Trophoblast cell (in vitro differentiated cells and primary cell): ENCODE measurements at regions not wholly inside any gene's neighbourhood (a gene's known extent, or its start where the extent isn't known, plus 50 kb on each side); places are given as distances from the start of the nearest gene placed in this dataset.

Experiments
- DNase-seq, 2 donors: peaks; one replicate each; pipeline ENCODE4 v3.0.0-alpha.2; 2016
- H2AFZ ChIP-seq: 2 replicates; pipeline ENCODE4 v1.6.1; 2013; ENCODE audit warnings: low read length, moderate library complexity, mild to moderate bottlenecking; ENCODE audit not compliant: insufficient read depth, poor library complexity
- H2AK5ac ChIP-seq: 2 replicates; pipeline ENCODE4 v1.6.1; 2013; ENCODE audit warnings: mild to moderate bottlenecking, low read length
- H2BK120ac ChIP-seq: 2 replicates; pipeline ENCODE4 v1.6.1; 2013; ENCODE audit warnings: low read length, mild to moderate bottlenecking, moderate library complexity; ENCODE audit not compliant: insufficient read depth, poor library complexity
- H2BK12ac ChIP-seq: 2 replicates; pipeline ENCODE4 v1.6.1; 2013; ENCODE audit warnings: mild to moderate bottlenecking, low read length, moderate library complexity
- H2BK5ac ChIP-seq: 2 replicates; pipeline ENCODE4 v1.6.1; 2013; ENCODE audit warnings: low read length, low read depth, moderate library complexity, mild to moderate bottlenecking; ENCODE audit not compliant: poor library complexity
- H3K14ac ChIP-seq: 2 replicates; pipeline ENCODE4 v1.6.1; 2013; ENCODE audit warnings: mild to moderate bottlenecking, low read length
- H3K18ac ChIP-seq: 2 replicates; pipeline ENCODE4 v1.6.1; 2013; ENCODE audit warnings: mild to moderate bottlenecking, low read length
- H3K23ac ChIP-seq: 2 replicates; pipeline ENCODE4 v1.6.1; 2013; ENCODE audit warnings: low read length
- H3K27ac ChIP-seq: 2 replicates; pipeline ENCODE4 v1.5.1; 2013; ENCODE audit warnings: low read depth, mild to moderate bottlenecking, inconsistent platforms, low read length, moderate library complexity
- H3K27me3 ChIP-seq: 2 replicates; pipeline ENCODE4 v1.6.1; 2013; ENCODE audit warnings: inconsistent platforms, mild to moderate bottlenecking, low read length, moderate library complexity; ENCODE audit not compliant: insufficient read depth
- H3K36me3 ChIP-seq, 2 experiments: 1 replicate in 1 of 2; 2 replicates in 1 of 2; pipeline ENCODE4 v1.6.1; 2013; ENCODE audit warnings: low read length in 2 of 2, mild to moderate bottlenecking in 2 of 2, moderate library complexity in 1 of 2; ENCODE audit not compliant: insufficient read depth in 2 of 2, control insufficient read depth in 1 of 2
- H3K4ac ChIP-seq: 2 replicates; pipeline ENCODE4 v1.6.1; 2013; ENCODE audit warnings: low read depth, mild to moderate bottlenecking, low read length, moderate library complexity
- H3K4me1 ChIP-seq, 2 experiments: 1 replicate in 1 of 2; 2 replicates in 1 of 2; pipeline ENCODE4 v1.6.1; 2013; ENCODE audit warnings: low read length in 2 of 2, mild to moderate bottlenecking in 2 of 2, moderate library complexity in 1 of 2; ENCODE audit not compliant: insufficient read depth in 2 of 2, control insufficient read depth in 1 of 2
- H3K4me2 ChIP-seq: 2 replicates; pipeline ENCODE4 v1.6.1; 2013; ENCODE audit warnings: inconsistent platforms, mild to moderate bottlenecking, low read length, moderate library complexity
- H3K4me3 ChIP-seq: 2 replicates; pipeline ENCODE4 v1.5.1; 2013; ENCODE audit warnings: mild to moderate bottlenecking, low read depth, low read length, inconsistent platforms
- H3K79me1 ChIP-seq: one replicate; pipeline ENCODE4 v1.6.1; 2013; ENCODE audit warnings: low read length
- H3K79me2 ChIP-seq: 2 replicates; pipeline ENCODE4 v1.6.1; 2013; ENCODE audit warnings: low read length, mild to moderate bottlenecking; ENCODE audit not compliant: control insufficient read depth, insufficient read depth, poor library complexity
- H3K9ac ChIP-seq: 2 replicates; pipeline ENCODE4 v1.6.1; 2013; ENCODE audit warnings: mild to moderate bottlenecking, low read length
- H3K9me3 ChIP-seq: 2 replicates; pipeline ENCODE4 v1.6.1; 2013; ENCODE audit warnings: low read depth, mild to moderate bottlenecking, control low read depth, inconsistent platforms, low read length; ENCODE audit not compliant: insufficient read depth
- H4K12ac ChIP-seq: 2 replicates; pipeline ENCODE4 v1.6.1; 2013; ENCODE audit warnings: low read depth, mild to moderate bottlenecking, low read length, moderate library complexity
- H4K8ac ChIP-seq: 2 replicates; pipeline ENCODE4 v1.6.1; 2013; ENCODE audit warnings: low read depth, mild to moderate bottlenecking, low read length, moderate library complexity
- H4K91ac ChIP-seq: one replicate; pipeline ENCODE4 v1.6.1; 2013; ENCODE audit warnings: low read depth, mild to moderate bottlenecking, low read length, moderate library complexity
- WGBS: extraction: QIAGEN DNeasy Blood & Tissue Kit; methylation state at CpG from one replicate; pipeline ENCODE4 v1.1.7; 2013; ENCODE audit warnings: missing lambda C conversion rate; ENCODE audit not compliant: insufficient read length, insufficient coverage; ENCODE audit errors: extremely low coverage; 5-methylcytosine and 5-hydroxymethylcytosine counted together

- H3K9me3 ChIP-seq: no peaks in the 10 kb centered on the region
Observed at GRCh38 chr9:16951502-16951901, 81.0 kb upstream of the BNC2 start.

GRCh38 chr9:16950051-16950450 is 79.6 kb upstream of the BNC2 start:
- no peaks in the 10 kb centered on the region for H3K36me3 ChIP-seq
- no peak overlapping the region for H2BK5ac ChIP-seq
- H3K9me3 ChIP-seq: no peaks in the 10 kb centered on the region
- no CpG with 5 or more reads among the region's 4 CpGs for WGBS
- no peak overlapping the region for H3K4ac ChIP-seq
- no peaks in the 10 kb centered on the region for H3K79me1 ChIP-seq
- no peaks in the 10 kb centered on the region for H3K27me3 ChIP-seq
- no peak overlapping the region for H3K14ac ChIP-seq
- H3K4me2 ChIP-seq: no peak overlapping the region
- H3K18ac ChIP-seq: no peak overlapping the region
- H2BK120ac ChIP-seq: no peak overlapping the region
- no peak for DNase-seq
- no peak overlapping the region for H3K4me3 ChIP-seq
- no peak overlapping the region for H3K23ac ChIP-seq
- H3K9ac ChIP-seq: no peak overlapping the region
- no peak overlapping the region for H3K27ac ChIP-seq
- H3K79me2 ChIP-seq: no peaks in the 10 kb centered on the region
- H4K8ac ChIP-seq: no peak overlapping the region
- H2AFZ ChIP-seq: no peak overlapping the region
- no peak overlapping the region for H4K91ac ChIP-seq
- no peaks in the 10 kb centered on the region for H3K4me1 ChIP-seq
- no peak overlapping the region for H2BK12ac ChIP-seq
- H4K12ac ChIP-seq: no peak overlapping the region
- H2AK5ac ChIP-seq: no peak overlapping the region

More at GRCh38 chr9:16951502-16951901, 81.0 kb upstream of the BNC2 start:
- Histone ChIP-seq H2BK5ac (no peak overlapping the region), H3K4ac (no peak overlapping the region), H4K91ac (no peak overlapping the region), H4K8ac (no peak overlapping the region), H3K4me2 (no peak overlapping the region), H2AFZ (no peak overlapping the region), H3K4me1 (no peaks in the 10 kb centered on the region), H3K27me3 (no peaks in the 10 kb centered on the region), H3K9ac (no peak overlapping the region), H4K12ac (no peak overlapping the region), H3K4me3 (no peak overlapping the region), H3K79me1 (no peaks in the 10 kb centered on the region), H2BK120ac (no peak overlapping the region), H3K14ac (no peak overlapping the region), H3K18ac (no peak overlapping the region), H3K79me2 (no peaks in the 10 kb centered on the region), H2BK12ac (no peak overlapping the region), H3K23ac (no peak overlapping the region), H3K36me3 (no peaks in the 10 kb centered on the region), H2AK5ac (no peak overlapping the region), H3K27ac (no peak overlapping the region)
- no CpG with 5 or more reads among the region's 2 CpGs for WGBS
- DNase-seq: no peak

GRCh38 chr9:16930578-16930977 is 60.1 kb upstream of the BNC2 start:
- WGBS: no CpG with 5 or more reads among the region's 2 CpGs
- H4K12ac ChIP-seq: no peak overlapping the region

GRCh38 chr9:16928179-16928945 is 57.9 kb upstream of the BNC2 start:
- no peak overlapping the region for H3K4me2 ChIP-seq
- no peak overlapping the region for H3K4me3 ChIP-seq
- no peak overlapping the region for H3K27ac ChIP-seq
- H4K12ac ChIP-seq: no peak overlapping the region
- no peak overlapping the region for H3K14ac ChIP-seq
- H3K9me3 ChIP-seq: peaks cover 8% of the 10 kb centered on the region
- no peak overlapping the region for H2AFZ ChIP-seq
- H3K4me1 ChIP-seq: no peaks in the 10 kb centered on the region
- H3K4ac ChIP-seq: no peak overlapping the region
- no peak overlapping the region for H3K9ac ChIP-seq
- no peak overlapping the region for H4K91ac ChIP-seq
- H2AK5ac ChIP-seq: no peak overlapping the region
- no peaks in the 10 kb centered on the region for H3K79me1 ChIP-seq
- no peak overlapping the region for H2BK5ac ChIP-seq
- no CpG with 5 or more reads among the region's 5 CpGs for WGBS
- H3K27me3 ChIP-seq: no peaks in the 10 kb centered on the region
- H3K18ac ChIP-seq: no peak overlapping the region
- H2BK120ac ChIP-seq: no peak overlapping the region
- H3K23ac ChIP-seq: no peak overlapping the region
- H4K8ac ChIP-seq: no peak overlapping the region
- no peak overlapping the region for H2BK12ac ChIP-seq
- H3K36me3 ChIP-seq: peaks cover 0 to 3% of the 10 kb centered on the region in 2 experiments
- DNase-seq: no peak
- H3K79me2 ChIP-seq: no peaks in the 10 kb centered on the region

More at GRCh38 chr9:16930578-16930977, 60.1 kb upstream of the BNC2 start:
- Histone ChIP-seq H3K18ac (no peak overlapping the region), H4K8ac (no peak overlapping the region), H3K27me3 (no peaks in the 10 kb centered on the region), H3K4me3 (no peak overlapping the region), H2BK12ac (no peak overlapping the region), H3K9ac (no peak overlapping the region), H2AK5ac (no peak overlapping the region), H3K27ac (no peak overlapping the region), H2BK5ac (no peak overlapping the region), H3K79me1 (no peaks in the 10 kb centered on the region), H4K91ac (no peak overlapping the region), H2AFZ (no peak overlapping the region), H3K36me3 (no peaks in the 10 kb centered on the region), H3K23ac (no peak overlapping the region), H3K14ac (no peak overlapping the region), H3K79me2 (no peaks in the 10 kb centered on the region), H3K4ac (no peak overlapping the region), H2BK120ac (no peak overlapping the region), H3K4me1 (no peaks in the 10 kb centered on the region), H3K9me3 (no peaks in the 10 kb centered on the region), H3K4me2 (no peak overlapping the region)
- DNase-seq: no peak
